HG03039 (cell line): ENCODE measurements at regions not wholly inside any gene's neighbourhood (a gene's known extent, or its start where the extent isn't known, plus 50 kb on each side); places are given as distances from the start of the nearest gene placed in this dataset.
"Not testable (repeated sequence)": the region's sequence is repeated elsewhere in the genome, so short reads cannot be mapped to it uniquely, and the experiment has no call there.

Experiments
- ATAC-seq: cut with Tn5 transposase; IDR thresholded peaks from one replicate; pipeline ENCODE4 v1.9.1; 2021; ENCODE audit warnings: mild to moderate bottlenecking, moderate library complexity; ENCODE audit not compliant: unreplicated experiment

GRCh38 chr14:83838226-83838625 lies 1691.7 kb upstream of the FLRT2 start:
- ATAC-seq, result no peak

GRCh38 chr14:83842547-83842946 lies 1687.4 kb upstream of the FLRT2 start:
- no peak for ATAC-seq

GRCh38 chr14:83847102-83847501 lies 1682.8 kb upstream of the FLRT2 start:
- no peak for ATAC-seq

- no peak for ATAC-seq
These were observed 1679.9 kb upstream of the FLRT2 start for GRCh38 chr14:83850092-83850491.

- ATAC-seq, result no peak
These were observed 1673.6 kb upstream of the FLRT2 start for GRCh38 chr14:83856334-83856733.

- ATAC-seq, result no peak
These were observed 1669.3 kb upstream of the FLRT2 start for GRCh38 chr14:83860631-83861155.

- no peak for ATAC-seq
These were observed 1666.7 kb upstream of the FLRT2 start for GRCh38 chr14:83863042-83863774.

- no peak for ATAC-seq
These were observed 1665.8 kb upstream of the FLRT2 start for GRCh38 chr14:83864106-83864505.

- no peak for ATAC-seq
These were observed 1662.2 kb upstream of the FLRT2 start for GRCh38 chr14:83867566-83868225.

GRCh38 chr14:83870546-83871270 lies 1659.2 kb upstream of the FLRT2 start:
- no peak for ATAC-seq

GRCh38 chr14:83873669-83874068 lies 1656.3 kb upstream of the FLRT2 start:
- ATAC-seq, result no peak

GRCh38 chr14:83874662-83875061 lies 1655.3 kb upstream of the FLRT2 start:
- no peak for ATAC-seq

GRCh38 chr14:83883732-83884131 lies 1646.2 kb upstream of the FLRT2 start:
- no peak for ATAC-seq

GRCh38 chr14:83885837-83886293 lies 1644.1 kb upstream of the FLRT2 start:
- no peak for ATAC-seq

- no peak for ATAC-seq
These were observed 1642.1 kb upstream of the FLRT2 start for GRCh38 chr14:83887866-83888265.

- no peak for ATAC-seq
These were observed 1636.5 kb upstream of the FLRT2 start for GRCh38 chr14:83893447-83893846.

GRCh38 chr14:83894568-83894967 lies 1635.4 kb upstream of the FLRT2 start:
- no peak for ATAC-seq

GRCh38 chr14:83898558-83898957 lies 1631.4 kb upstream of the FLRT2 start:
- ATAC-seq, result not testable (repeated sequence)

- ATAC-seq, result no peak
These were observed 1630.2 kb upstream of the FLRT2 start for GRCh38 chr14:83899706-83900105.

GRCh38 chr14:83905157-83905556 lies 1624.8 kb upstream of the FLRT2 start:
- no peak for ATAC-seq

- ATAC-seq, result no peak
These were observed 1621.5 kb upstream of the FLRT2 start for GRCh38 chr14:83908419-83908818.

GRCh38 chr14:83909507-83909906 lies 1620.4 kb upstream of the FLRT2 start:
- ATAC-seq, result no peak
